GDM1 (cell line): ENCODE measurements at regions not wholly inside any gene's neighbourhood (a gene's known extent, or its start where the extent isn't known, plus 50 kb on each side); places are given as distances from the start of the nearest gene placed in this dataset.

Source experiments
- DNase-seq: peaks from one replicate; lab custom pipeline; 2025; lab: John Stamatoyannopoulos, UW

- no peak for DNase-seq
Observed at GRCh38 chr16:55042556-55043432, 112.1 kb downstream of the IRX5 start.

DNA sequence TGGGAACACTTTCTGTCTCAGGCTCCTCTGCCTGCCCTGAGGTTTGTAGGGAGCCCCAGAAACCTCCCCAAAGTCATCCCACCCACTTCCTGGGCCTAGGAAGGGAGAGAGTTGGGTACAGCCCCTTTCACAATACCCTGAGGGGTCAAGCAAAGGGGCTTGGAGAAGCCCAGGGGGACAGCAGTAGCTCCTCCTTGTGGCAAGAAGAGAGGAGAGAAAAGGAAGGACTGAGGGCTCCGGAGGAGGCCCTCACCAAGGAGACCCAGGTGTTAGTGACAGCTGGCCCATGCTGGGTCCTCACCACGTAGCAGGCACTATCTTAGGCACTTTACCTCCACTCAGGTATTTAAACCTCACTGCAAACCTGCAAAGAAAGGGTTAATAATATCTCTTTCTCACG lies 112.8 kb downstream of the IRX5 start:
- DNase-seq, result no peak

DNA sequence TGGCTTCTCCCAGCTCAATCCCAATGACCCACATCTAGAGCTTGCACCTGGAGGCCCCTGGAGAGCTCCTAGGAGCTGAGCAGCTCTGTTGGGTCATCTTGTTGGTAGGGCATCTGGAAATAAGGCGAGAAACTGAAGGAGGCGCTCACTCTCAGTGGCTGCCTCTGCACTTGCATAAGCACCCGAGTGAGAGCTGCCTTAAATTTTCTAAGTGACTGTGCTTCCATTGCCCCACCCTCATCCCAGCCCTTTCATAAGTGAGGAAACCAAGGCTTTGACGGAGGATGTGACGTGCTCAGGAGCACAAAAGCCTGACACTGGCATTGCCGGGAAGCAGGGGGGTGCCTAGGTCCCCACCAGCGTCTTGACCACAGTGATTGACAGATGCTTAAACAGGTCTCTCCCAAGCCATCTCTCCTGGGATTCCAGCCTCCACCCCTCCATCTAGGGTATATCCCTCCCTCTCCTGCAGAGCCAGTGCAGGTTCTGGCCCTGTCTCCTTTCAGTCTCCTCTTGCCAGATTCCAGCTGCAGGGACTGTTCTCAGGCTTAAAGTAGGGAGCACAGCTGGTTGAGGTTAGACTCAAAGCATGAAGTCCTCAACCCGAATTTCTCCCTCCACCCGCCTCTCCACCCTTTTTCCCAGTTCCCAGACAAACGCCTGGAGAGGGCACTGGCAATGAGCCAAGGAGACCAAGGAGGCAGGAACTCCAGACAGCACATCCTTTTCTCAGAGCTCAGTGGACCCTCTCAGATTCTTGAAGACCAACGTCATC lies 113.7 kb downstream of the IRX5 start:
- no peak for DNase-seq

DNA sequence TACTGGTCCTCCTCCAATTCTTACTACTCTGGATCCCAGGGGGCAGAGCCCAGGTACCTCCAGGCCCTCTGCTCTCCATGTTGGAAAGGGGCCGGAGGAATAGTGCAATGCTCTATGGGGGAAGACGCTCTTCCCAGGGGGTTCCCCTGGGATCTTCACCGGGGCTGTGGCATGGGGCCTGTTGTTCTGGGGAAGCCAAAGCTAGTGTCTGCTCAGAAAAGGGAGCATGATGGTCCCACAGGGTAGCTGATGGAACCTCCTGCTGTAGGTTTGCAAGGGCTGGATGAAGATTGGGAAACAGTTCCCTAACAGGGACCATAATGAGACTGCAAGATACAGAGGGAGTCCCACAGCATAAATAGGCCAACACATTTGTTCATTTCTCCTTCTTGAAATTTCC lies 114.7 kb downstream of the IRX5 start:
- no peak for DNase-seq

DNA sequence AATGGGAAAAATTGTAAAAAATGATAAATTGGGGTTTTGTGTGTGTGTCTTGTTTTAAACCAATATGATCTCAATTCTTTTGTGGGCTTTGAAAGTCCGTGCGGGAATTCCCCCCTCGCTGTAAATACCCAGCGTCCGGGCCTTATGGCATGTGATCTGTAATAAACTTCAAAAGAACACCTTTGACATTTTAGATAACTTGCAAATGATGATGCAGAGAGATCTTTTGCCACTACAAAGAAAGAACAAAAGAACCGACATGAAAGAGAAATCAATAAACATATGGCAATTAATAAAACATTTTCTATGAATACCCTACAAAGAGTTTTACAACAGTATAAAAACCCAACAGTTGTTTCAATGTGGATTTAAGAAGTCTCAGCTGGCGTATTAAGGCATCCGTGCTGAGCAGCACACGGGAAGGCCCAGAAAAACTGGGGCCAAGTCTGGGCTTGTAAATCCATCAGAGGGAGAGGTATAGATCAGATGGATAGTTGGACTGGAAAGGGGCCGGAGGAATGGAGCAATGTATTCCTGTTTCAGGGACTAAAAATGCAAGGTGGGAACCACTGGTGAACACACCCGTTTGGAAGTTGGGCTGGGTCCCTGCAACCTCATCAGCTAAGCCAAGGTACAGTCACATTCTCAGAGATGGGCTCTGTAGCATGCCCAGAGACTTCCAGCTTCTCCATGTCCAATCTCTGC lies 115.2 kb downstream of the IRX5 start:
- DNase-seq, result no peak

GRCh38 chr16:55046513-55046912 lies 115.8 kb downstream of the IRX5 start:
- DNase-seq, result no peak

DNA sequence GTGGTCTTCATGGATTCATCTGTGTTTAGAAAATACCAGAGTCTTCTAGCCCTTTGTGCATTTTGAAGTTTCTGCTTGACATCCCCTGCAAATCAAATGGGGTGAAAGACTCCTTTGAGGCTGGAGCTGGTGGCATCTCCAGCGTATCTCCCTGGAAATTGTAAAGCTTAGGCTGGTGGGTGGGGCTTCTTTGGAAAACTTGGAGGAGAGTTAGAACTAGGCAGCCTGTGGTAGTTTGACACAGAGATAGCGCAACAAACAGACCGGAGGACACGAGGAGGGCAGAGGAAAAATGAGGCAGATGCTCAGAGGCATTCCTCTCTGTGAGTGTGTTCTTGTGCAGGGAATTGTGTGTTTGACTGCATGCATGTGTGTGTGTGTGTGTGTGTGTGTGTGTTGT lies 116.3 kb downstream of the IRX5 start:
- DNase-seq, result no peak

DNA sequence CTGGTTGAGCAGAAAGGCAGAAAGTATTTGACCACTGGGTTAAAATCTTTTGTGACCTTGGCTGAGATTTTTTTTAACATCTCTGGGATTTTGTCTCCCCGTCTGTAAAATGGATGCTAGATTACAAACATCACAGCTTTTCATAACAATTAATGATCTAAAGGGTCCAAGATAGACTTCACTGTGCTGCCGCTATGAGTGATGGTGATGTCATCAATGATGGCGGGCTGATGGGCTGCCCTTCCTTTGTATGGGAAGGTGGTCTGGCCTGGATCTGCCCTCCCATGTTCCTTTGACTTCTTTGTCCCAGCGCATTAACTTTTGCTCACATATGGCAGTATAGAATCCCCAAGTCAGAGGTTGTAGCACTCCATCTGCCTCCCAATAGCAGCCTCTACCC lies 116.7 kb downstream of the IRX5 start:
- DNase-seq, result no peak

DNA sequence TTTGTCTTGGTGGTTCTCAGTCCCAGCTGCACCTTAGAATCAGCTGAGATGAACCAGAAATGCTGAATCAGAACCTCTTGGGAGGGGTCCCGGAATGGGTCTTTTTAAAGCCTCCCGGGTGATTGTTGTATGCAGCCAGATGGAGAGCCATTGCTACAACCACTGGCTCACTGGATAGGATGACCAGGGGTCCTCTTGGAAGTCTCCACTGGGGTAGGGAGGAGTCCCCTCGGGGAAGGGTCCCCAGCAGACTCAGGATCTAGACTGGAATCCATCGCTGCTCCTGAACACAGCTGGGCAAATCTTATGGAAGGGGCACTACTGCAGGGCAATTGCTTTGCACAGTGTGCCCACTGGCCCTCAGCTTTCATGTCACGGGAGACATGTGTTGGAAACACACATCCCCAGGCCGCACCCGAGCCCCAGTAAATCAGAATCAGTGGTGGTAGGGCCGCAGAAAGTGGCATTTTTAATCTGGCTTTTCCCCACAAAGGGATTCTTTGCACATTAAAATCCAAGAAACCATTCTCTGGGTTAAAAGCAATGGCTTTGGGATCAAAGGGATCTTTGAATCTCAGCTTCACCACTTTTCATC lies 117.3 kb downstream of the IRX5 start:
- DNase-seq, result no peak

GRCh38 chr16:55048745-55049144 lies 118.1 kb downstream of the IRX5 start:
- DNase-seq, result no peak

- DNase-seq, result no peak
Observed at GRCh38 chr16:55051571-55052347, 121.1 kb downstream of the IRX5 start.

DNA sequence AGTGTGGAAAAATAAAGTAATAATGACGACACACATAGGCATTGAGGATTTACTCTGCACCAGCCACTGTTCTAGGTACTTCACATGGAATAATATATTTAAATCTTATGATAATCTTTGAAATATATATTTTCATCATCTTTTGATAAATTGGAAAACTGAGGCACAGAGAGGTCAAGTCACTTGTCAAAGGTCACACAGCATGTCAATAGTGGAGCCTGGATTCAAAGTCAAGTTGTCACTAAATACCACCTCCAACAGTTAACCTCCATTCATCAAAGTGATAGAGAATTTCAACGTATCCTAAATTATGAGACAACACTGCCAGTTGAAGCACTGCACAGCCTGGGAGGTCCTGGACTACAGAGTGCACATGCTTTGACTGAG lies 121.7 kb downstream of the IRX5 start:
- no peak for DNase-seq

- DNase-seq, result no peak
Observed at GRCh38 chr16:55052741-55053415, 122.2 kb downstream of the IRX5 start.

GRCh38 chr16:55055262-55055661 lies 124.6 kb downstream of the IRX5 start:
- DNase-seq, result no peak

DNA sequence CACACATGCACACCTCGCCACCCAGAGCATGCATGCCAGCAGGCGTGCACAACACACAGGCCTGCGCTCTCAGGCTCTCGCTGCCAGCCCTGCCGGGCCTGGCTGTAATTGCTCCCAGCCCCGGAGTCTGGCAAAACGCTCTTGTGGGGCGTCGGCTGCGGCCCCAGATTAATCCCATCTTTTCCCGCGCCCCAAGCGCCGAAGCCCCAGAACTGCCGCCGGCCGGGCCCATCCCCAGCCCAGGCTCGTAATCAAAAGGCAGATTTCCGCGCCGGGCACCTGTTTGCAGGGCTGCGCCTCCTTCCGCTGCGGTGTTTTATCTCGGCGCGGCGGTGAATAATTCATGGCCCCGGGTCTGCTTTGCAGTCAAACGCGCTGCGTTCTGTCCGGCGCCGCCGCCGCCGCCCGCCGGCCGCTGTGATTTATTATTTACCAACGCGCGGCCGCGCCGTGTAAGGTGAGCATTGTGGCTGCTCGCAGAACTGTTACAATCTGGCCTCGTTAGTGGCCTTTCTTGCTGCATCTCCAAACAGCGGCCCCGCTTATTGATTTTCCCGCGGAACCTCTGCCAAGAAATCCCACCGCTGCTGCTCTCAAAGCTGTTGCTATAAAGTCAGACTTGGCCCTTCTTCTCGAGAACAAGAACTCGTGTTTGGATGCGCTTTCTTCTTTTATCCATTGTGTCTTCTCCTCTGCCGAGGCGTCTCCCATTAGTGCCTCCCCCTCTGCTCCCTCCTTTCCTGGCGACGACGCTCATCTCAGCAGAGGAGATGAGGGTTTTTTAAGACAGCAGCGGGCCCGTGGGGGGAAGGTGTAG lies 126.1 kb downstream of the IRX5 start:
- no peak for DNase-seq

DNA sequence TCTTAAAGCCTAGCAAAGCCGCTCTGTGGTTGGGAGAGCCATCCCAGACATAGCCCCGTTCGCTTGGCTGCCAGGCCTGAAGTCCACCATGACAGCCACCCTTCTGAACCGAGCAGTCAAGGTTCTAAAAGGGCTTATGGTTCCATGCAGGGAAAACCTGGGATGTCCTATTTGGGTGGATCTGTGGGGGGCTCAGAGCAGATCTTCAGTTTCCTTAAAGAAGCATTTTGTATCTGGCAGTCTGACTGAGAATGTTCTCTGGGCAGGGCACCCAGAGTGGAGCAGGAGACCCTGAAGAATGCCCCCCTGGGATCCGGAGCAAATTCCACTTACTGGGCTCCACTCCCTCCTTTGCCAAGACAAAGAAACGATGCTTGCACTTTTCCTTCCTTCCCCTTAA lies 127.2 kb downstream of the IRX5 start:
- DNase-seq, result no peak

GRCh38 chr16:55058576-55058975 lies 127.9 kb downstream of the IRX5 start:
- DNase-seq, result no peak

- no peak for DNase-seq
Observed at GRCh38 chr16:55059146-55059545, 128.5 kb downstream of the IRX5 start.

GRCh38 chr16:55061126-55061525 lies 130.5 kb downstream of the IRX5 start:
- no peak for DNase-seq

- no peak for DNase-seq
Observed at GRCh38 chr16:55062442-55062841, 131.8 kb downstream of the IRX5 start.
